ENCODE measurements at regions not wholly inside any gene's neighbourhood (a gene's known extent, or its start where the extent isn't known, plus 50 kb on each side); places are given as distances from the start of the nearest gene placed in this dataset.

- ChIA-PET CTCF (interaction anchor here (0.9 to 4.6 kb wide), 6 partner anchors 11 to 82 kb away, joined by 3 to 31 read pairs (median 8); no protein-coding TSS in a partner anchor), POLR2A (no interaction called here)
- no peak overlapping the region for H3K4me3 ChIP-seq (ENCODE audit: low read depth, low read length)
- no peaks in the 10 kb centered on the region for H3K27me3 ChIP-seq (ENCODE audit: control insufficient read depth, insufficient read depth, low read length)
- no peaks in the 10 kb centered on the region for H3K36me3 ChIP-seq (ENCODE audit: control insufficient read depth, insufficient read depth, low read length)
- no peak for TF ChIP-seq CTCF (IDR thresholded peaks at IDR 0.05; ENCODE audit: insufficient read depth, low read depth, low read length)
- DNase-seq (ENCODE audit: low read depth): no peak
Observed at GRCh38 chr5:129853588-129853987, 50.7 kb upstream of the CHSY3 start.
